C4-2B (cell line): ENCODE measurements at regions not wholly inside any gene's neighbourhood (a gene's known extent, or its start where the extent isn't known, plus 50 kb on each side); places are given as distances from the start of the nearest gene placed in this dataset.

Source experiments
- CTCF ChIP-seq: fragments of 450-650 bp; conservative IDR thresholded peaks from 2 replicates; pipeline ENCODE4 v1.5.1; 2017; ENCODE audit warnings: mild to moderate bottlenecking
- ZFX ChIP-seq: fragments of 450-650 bp; IDR thresholded peaks from 2 replicates; pipeline ENCODE4 v1.6.1; 2017

DNA sequence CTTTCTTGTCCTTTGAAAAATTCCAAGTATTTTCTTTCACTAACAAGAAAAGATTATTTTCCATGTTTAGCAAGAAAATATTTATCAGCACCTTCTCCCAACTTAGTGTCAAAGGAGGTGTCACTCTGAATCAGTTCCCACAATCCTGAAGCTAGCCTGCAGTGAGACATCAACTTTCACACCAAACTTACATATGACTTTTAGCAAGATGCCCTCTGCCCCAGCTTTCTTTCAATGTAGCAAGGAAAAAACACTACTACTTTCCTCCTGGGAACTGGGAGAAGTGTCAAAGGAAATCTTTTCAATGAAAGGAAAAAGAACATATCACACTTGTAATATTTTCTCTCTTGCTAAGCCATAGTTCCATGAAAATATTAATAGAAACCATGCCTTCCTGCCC, 50.9 kb upstream of the PALMD start:
- TF ChIP-seq CTCF: no peak
- no peak for TF ChIP-seq ZFX
